COR-L47 (cell line): ENCODE measurements at regions not wholly inside any gene's neighbourhood (a gene's known extent, or its start where the extent isn't known, plus 50 kb on each side); places are given as distances from the start of the nearest gene placed in this dataset.
"Not testable (repeated sequence)": the region's sequence is repeated elsewhere in the genome, so short reads cannot be mapped to it uniquely, and the experiment has no call there.

ENCODE experiments used
- DNase-seq: peaks from one replicate; lab custom pipeline; 2025; lab: John Stamatoyannopoulos, UW

GRCh38 chr5:130836729-130837649, 328.1 kb downstream of the HINT1 start:
- no peak for DNase-seq

DNA sequence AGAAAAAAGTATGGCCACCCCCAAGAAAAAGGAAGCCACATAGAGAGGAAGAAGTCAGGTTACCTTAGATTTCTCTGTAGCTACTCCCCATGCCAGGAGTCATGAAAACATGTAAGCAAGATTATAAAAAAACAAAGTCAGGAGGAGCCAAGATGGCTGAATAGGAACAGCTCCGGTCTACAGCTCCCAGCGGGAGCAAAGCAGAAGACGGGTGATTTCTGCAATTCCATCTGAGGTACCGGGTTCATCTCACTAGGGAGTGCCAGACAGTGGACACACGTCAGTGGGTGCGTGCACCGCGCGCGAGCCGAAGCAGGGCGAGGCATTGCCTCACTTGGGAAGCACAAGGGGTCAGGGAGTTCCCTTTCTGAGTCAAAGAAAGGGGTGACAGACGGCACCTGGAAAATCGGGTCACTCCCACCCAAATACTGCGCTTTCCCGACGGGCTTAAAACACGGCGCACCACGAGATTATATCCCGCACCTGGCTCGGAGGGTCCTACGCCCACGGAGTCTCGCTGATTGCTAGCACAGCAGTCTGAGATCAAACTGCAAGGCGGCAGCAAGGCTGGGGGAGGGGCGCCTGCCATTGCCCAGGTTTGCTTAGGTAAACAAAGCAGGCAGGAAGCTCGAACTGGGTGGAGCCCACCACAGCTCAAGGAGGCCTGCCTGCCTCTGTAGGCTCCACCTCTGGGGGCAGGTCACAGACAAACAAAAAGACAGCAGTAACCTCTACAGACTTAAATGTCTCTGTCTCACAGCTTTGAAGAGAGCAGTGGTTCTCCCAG, 347.3 kb downstream of the HINT1 start:
- DNase-seq, result not testable (repeated sequence)

- DNase-seq, result no peak
Observed at GRCh38 chr5:130815246-130815645, 349.8 kb downstream of the HINT1 start.

DNA sequence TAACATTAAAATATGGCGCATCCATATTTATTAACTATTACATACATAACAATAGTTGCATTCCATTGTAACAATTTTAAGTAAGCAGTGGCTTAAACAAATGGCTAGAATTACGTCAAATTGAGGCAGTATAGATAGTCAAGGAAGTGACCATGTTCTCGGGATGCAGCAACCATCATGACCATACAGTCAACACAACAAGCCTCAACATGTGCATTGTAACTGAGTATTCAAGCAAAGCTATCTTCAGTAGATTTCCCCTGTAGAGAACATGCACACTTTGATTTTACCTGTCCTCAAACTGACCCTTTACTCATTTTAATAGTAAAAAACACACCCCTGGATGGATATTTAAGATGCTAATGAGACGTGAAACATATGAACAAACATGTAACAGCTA, 356.4 kb downstream of the HINT1 start:
- DNase-seq, result no peak

DNA sequence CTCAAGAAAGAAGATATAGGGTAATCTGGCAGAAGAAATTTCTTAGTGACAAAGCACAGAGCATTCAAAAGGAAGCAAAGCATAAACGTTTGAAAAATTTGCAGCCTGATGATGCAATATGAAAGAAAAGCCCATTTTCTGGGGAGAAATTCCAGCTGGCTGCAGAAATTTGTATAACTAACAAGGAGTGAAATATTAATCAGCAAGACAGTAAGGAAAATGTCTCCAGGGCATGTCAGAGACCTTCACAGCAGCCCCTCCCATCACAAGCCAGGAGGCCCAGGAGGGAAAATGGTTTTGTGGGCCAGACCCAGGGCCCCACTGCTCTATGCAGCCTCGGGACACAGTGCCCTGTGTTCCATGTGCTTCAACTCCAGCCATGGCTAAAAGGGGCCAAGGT, 359.4 kb downstream of the HINT1 start:
- DNase-seq, result no peak

- DNase-seq, result no peak
Observed at GRCh38 chr5:130805036-130805435, 360.0 kb downstream of the HINT1 start.

- no peak for DNase-seq
Observed at GRCh38 chr5:130801963-130802362, 363.1 kb downstream of the HINT1 start.

- DNase-seq, result no peak
Observed at GRCh38 chr5:130799015-130799414, 366.0 kb downstream of the HINT1 start.

- no peak for DNase-seq
Observed at GRCh38 chr5:130797303-130797702, 367.8 kb downstream of the HINT1 start.

DNA sequence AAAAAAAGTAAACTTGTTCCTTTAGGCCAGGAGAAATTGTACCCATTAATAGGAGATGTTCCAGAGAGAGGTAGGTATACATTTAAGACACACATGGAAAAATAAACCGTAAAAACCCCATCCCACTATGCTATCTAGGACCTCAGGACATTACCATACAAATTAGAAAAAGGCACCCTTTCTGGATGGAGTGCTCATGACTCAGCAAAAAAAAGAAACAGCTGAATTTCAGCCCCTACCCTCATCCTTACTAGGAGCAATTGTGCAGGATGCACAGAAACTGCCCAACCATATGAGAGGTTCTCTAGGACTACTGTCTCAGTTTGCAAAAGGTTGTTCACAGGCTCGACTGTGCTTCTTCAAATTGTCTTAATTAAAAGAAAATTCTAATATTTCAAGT, 368.2 kb downstream of the HINT1 start:
- no peak for DNase-seq

- no peak for DNase-seq
Observed at GRCh38 chr5:130796032-130796431, 369.0 kb downstream of the HINT1 start.

GRCh38 chr5:130795037-130795436, 370.0 kb downstream of the HINT1 start:
- DNase-seq, result no peak

DNA sequence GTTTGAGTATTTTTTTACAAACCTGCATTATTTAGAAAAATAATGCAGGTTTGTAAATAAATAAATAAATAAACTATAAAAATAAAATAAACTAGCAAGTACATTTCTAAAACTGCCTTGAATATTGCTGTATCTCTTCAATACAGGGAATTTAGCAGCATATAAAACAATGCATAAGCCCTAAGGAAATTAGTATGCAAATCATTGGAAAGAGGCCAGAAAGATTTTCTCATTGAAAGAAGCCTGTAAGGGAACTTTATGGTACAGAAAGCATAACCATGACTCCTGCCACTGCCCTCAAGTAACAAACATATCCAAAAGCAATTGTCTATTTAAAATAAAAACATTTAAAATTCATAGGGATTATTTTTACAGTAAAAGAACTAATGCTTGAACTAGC, 387.3 kb downstream of the HINT1 start:
- DNase-seq, result no peak

DNA sequence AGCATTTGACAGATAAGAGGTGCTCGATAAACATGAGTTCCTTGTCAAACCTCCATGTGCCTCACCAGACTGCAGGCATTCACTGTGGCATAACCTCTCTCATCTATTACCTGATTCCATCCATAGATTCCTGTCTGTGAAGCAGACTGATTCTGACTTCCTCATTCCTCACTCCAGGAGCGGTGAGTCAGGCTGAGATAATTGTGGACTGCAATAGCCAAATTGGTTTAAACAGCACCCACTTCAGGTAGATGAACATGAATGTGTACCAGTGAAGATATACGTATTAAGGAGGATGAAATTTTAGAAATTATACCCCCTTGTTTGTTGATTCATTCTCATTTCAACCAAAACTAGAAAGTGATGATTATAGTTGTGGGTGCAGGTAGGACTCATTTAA, 391.2 kb downstream of the HINT1 start:
- no peak for DNase-seq

DNA sequence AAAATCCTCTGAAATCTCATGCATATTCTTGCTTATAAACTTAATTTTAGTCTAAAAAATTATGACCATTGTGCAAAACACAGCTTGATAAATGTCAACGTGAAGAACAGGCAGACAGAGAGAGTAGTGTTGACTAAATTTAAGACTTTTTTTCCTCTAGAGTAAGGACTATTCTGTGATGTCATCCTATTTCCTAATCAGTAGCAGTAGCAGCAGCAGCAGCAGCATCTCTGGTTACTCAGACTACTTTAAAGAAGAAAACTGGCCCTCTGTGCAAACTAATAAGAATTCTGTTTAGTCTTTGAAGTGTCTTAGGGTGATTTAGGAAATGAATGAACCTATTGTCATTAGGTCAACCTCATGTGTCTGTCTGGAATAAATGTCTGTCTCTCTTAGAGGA, 403.0 kb downstream of the HINT1 start:
- no peak for DNase-seq

DNA sequence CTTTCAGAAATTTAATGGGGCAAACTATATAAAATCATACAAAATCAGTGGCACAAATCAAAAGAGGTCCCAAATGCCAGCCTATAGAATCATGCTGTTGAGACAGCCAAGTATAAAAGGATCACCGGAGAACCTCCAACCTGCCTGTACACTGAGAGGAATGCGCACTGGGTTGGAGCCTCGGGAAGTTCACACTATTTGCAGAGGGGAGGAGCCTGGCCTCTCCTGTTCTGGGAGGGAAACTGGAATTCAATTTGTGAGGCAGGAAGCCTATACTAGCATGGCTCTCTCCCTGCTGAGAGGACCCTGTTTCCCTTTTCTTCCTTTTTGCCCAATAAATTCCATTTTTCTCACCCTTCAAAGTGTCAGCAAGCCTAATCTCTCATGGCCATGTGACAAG, 406.0 kb downstream of the HINT1 start:
- no peak for DNase-seq

DNA sequence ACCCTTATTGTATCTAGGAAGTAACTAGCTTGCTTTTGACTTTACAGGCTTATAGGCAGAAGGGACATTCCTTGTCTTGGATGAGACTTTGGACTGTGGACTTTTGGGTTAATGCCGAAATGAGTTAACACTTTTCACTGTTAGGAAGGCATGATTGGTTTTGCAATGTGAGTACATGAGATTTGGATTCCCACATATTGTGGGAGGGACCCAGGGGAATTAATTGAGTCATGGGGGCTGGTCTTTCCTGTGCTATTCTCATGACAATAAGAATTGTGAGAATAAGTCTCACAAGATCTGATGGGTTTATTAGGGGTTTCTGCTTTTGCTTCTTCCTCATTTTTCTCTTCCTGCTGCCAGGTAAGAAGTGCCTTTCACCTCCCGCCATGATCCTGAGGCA, 417.5 kb downstream of the HINT1 start:
- no peak for DNase-seq

DNA sequence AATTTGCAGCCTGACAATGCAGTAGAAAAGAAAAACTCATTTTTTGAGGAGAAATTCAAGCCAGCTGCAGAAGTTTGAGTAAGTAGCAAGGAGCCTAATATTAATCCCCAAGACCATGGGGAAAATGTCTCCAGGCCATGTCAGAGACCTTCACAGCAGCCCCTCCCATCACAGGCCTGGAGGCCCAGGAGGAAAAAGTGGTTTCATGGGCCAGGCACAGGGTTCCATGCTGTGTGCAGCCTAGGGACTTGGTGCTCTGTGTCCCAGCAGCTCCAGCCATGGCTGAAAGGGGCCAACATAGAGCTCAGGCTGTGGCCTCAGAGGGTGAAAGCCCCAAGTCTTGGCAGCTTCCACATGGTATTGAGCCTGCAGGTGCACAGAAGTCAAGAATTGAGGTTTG, 418.4 kb downstream of the HINT1 start:
- DNase-seq, result not testable (repeated sequence)

GRCh38 chr5:130743092-130743491, 422.0 kb downstream of the HINT1 start:
- no peak for DNase-seq

GRCh38 chr5:130740047-130740569, 424.9 kb downstream of the HINT1 start:
- DNase-seq, result no peak

DNA sequence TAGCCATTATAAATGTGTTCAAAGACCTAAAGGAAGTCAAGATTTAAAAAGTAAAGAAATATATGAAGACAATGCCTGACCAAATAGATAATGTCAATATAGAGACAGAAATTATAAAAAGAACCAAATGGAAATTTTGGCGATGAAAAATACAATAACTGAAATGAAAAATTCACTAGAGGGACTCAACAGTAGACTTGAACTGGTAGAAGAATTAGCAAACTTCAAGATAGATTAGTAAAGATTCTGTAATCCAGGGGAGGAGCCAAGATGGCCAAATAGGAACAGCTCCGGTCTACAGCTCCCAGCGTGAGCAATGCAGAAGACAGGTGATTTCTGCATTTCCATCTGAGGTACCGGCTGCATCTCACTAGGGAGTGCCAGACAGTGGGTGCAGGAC, 433.2 kb downstream of the HINT1 start:
- DNase-seq, result no peak

DNA sequence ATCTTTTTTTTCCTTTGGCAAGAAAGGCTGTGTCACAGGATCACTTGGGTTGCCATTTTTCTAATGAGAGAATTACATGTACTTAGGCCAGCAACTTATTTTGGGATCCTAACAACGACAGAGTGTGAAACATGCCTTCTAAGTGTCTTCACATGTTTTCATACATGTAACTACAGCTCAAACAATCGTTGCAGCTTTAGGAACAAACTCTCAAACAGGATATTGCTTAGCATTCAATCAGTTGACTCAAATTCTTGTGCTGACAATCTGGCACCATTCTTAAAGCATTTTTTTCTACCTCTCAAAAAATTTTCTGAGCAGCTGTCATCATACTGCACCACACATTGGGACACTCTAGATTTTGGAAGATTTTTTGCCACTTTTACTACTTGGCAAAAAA, 435.5 kb downstream of the HINT1 start:
- DNase-seq, result no peak

DNA sequence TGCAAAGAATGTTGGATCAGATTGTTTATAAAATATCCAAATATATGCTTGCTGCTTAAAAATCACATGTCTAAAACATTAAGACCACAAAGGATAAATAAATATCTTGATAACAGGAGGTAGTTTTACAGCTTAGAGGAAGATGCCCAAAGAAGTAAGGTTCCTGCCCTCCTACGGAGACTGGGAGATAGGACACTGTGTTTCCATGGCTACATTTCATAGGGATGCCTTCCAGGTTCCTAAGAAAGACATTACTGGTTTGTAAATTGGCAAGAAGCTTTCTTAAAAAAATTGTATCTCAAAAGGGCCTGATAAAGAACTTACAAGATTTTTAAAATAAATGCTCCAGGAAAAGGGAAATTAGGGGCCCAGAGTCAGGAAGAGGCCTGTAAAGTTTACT, 437.2 kb downstream of the HINT1 start:
- DNase-seq, result no peak
